K562 (cell line): ENCODE measurements at regions not wholly inside any gene's neighbourhood (a gene's known extent, or its start where the extent isn't known, plus 50 kb on each side); places are given as distances from the start of the nearest gene placed in this dataset.

Source experiments
- CGGBP1 ChIP-seq: fragments of 250-450 bp; sonication (Bioruptor Pico); IDR thresholded peaks from 2 replicates; pipeline ENCODE4 v1.9.0; 2021; ENCODE audit warnings: mild to moderate bottlenecking
- FOXA1 ChIP-seq: fragments of 450-650 bp; IDR thresholded peaks from 2 replicates; pipeline ENCODE4 v1.6.1; 2016; ENCODE audit warnings: mild to moderate bottlenecking, borderline replicate concordance
- FOXJ2 ChIP-seq: fragments of 200-800 bp; sonication (Bioruptor generic); IDR thresholded peaks from 2 replicates; pipeline ENCODE4 v1.6.1; 2016; ENCODE audit warnings: missing genetic modification characterization, missing compliant biosample characterization
- HDGF ChIP-seq: fragments of 450-650 bp; IDR thresholded peaks from 2 replicates; pipeline ENCODE4 v1.6.1; 2016
- HOXB6 ChIP-seq: fragments of 250-450 bp; sonication (Bioruptor Pico); IDR thresholded peaks from 2 replicates; pipeline ENCODE4 v1.5.1; 2022; ENCODE audit warnings: mild to moderate bottlenecking, borderline replicate concordance
- KLF16 ChIP-seq: IDR thresholded peaks from 2 replicates; pipeline ENCODE4 v1.6.1; 2016; ENCODE audit warnings: antibody characterized with exemption
- MAFG ChIP-seq: fragments of 450-650 bp; conservative IDR thresholded peaks from 2 replicates; pipeline ENCODE4 v1.6.1; 2016; ENCODE audit warnings: missing genetic modification characterization, missing compliant biosample characterization
- MLX ChIP-seq, 2 experiments: fragments of 450-650 bp in 1 of 2; sonication (generic) in 1 of 2; formaldehyde crosslinking; conservative IDR thresholded peaks; 2 replicates each; pipeline versions ENCODE4 v1.4.0 to v1.8.1; 2020 to 2022; ENCODE audit warnings: mild to moderate bottlenecking in 1 of 2, missing genetic modification reagents in 1 of 2
- NONO ChIP-seq, 2 experiments: fragments of 200-400 bp in 1 of 2; fragments of 450-650 bp in 1 of 2; formaldehyde crosslinking in 1 of 2; IDR thresholded peaks; 2 replicates each; pipeline ENCODE4 v1.6.1; 2017; ENCODE audit warnings: low read depth in 2 of 2, mild to moderate bottlenecking in 2 of 2, moderate library complexity in 2 of 2, low read length in 1 of 2
- NR4A1 ChIP-seq, 2 experiments: fragments of 250-450 bp in 1 of 2; fragments of 450-650 bp in 1 of 2; sonication (Bioruptor Pico) in 1 of 2; IDR thresholded peaks; 2 replicates each; pipeline versions ENCODE4 v1.4.0 to v1.6.1; 2016 to 2020; ENCODE audit warnings: mild to moderate bottlenecking in 2 of 2, missing compliant biosample characterization in 1 of 2, missing genetic modification characterization in 1 of 2, moderate library complexity in 1 of 2
- POLR2G ChIP-seq: fragments of 200-400 bp; formaldehyde crosslinking; IDR thresholded peaks from 2 replicates; pipeline ENCODE4 v1.6.1; 2017; ENCODE audit warnings: low read depth, mild to moderate bottlenecking, antibody characterized with exemption, low read length, moderate library complexity
- PTRF ChIP-seq: fragments of 450-650 bp; IDR thresholded peaks from 2 replicates; pipeline ENCODE4 v1.6.1; 2016; ENCODE audit warnings: mild to moderate bottlenecking, missing genetic modification characterization, missing compliant biosample characterization
- RBM34 ChIP-seq: fragments of 200-400 bp; formaldehyde crosslinking; IDR thresholded peaks from 2 replicates; pipeline ENCODE4 v1.6.1; 2018; ENCODE audit warnings: low read length, borderline replicate concordance; ENCODE audit not compliant: insufficient read depth
- RUNX1 ChIP-seq: sonication (generic); IDR thresholded peaks from 2 replicates; pipeline ENCODE4 v1.6.1; 2016; ENCODE audit warnings: antibody characterized with exemption, low read depth
- SMAD4 ChIP-seq: fragments of 250-450 bp; sonication (Bioruptor Pico); conservative IDR thresholded peaks from 2 replicates; pipeline ENCODE4 v1.8.0; 2021; ENCODE audit warnings: inconsistent platforms, mild to moderate bottlenecking, moderate library complexity
- TCF7L2 ChIP-seq: fragments of 150-350 bp; IDR thresholded peaks from 2 replicates; pipeline ENCODE4 v1.6.1; 2016; ENCODE audit warnings: low read depth, mild to moderate bottlenecking, low read length, moderate library complexity
- TSHZ1 ChIP-seq: fragments of 250-450 bp; sonication (Bioruptor Pico); IDR thresholded peaks from 2 replicates; pipeline ENCODE4 v1.4.0; 2020; ENCODE audit warnings: mild to moderate bottlenecking, moderate library complexity
- ZNF140 ChIP-seq: fragments of 250-450 bp; sonication (Bioruptor Pico); IDR thresholded peaks from 2 replicates; pipeline ENCODE4 v1.8.0; 2021; ENCODE audit warnings: moderate library complexity, mild to moderate bottlenecking, inconsistent platforms
- ZNF740 ChIP-seq, 3 experiments: fragments of 200-800 bp in 1 of 3; sonication (Bioruptor generic) in 1 of 3; sonication (generic) in 1 of 3; formaldehyde crosslinking in 1 of 3; IDR thresholded peaks; 2 replicates each; pipeline versions ENCODE4 v1.6.1 to v1.8.0; 2016 to 2022; ENCODE audit warnings: mild to moderate bottlenecking in 2 of 3, missing compliant biosample characterization in 2 of 3, missing genetic modification characterization in 2 of 3, missing genetic modification reagents in 1 of 3

GRCh38 chr17:62172492-62173291 lies 107.6 kb upstream of the MED13 start (continued):
- no peak for TF ChIP-seq TSHZ1 (CRISPR knock-in tag)
- no peak; the same call in 1 of the 2 replicates for TF ChIP-seq PTRF (tag)
- TF ChIP-seq ZNF740 (CRISPR knock-in tag; IDR thresholded peaks at IDR 0.05) = peak; percentile 95
- TF ChIP-seq ZNF740 (tag; IDR thresholded peaks at IDR 0.05) = peak; percentile 57 to 86; a peak in 3 of 4 replicates
- TF ChIP-seq NONO (IDR thresholded peaks at IDR 0.05; ENCODE audit: low read depth in 2 of 2, low read length in 1 of 2) = no peak
- peak; percentile 85 for TF ChIP-seq KLF16
- no peak for TF ChIP-seq ZNF140 (CRISPR knock-in tag)
- no peak for TF ChIP-seq RBM34
- no peak for TF ChIP-seq CGGBP1 (CRISPR knock-in tag)
- 0 out of 2 replicates have a peak, but pooled peaks have one; percentile 21 for TF ChIP-seq POLR2G
- no peak for TF ChIP-seq NR4A1 (CRISPR knock-in tag; IDR thresholded peaks at IDR 0.05)
- peak; percentile 55; the same call in 1 of the 2 replicates for TF ChIP-seq NR4A1 (tag; IDR thresholded peaks at IDR 0.05)
- TF ChIP-seq TCF7L2 = no peak
- TF ChIP-seq MLX (CRISPR knock-in tag; conservative IDR thresholded peaks at IDR 0.05) = no peak
- no peak for TF ChIP-seq FOXA1
- no peak for TF ChIP-seq HDGF
- TF ChIP-seq HOXB6 (CRISPR knock-in tag) = no peak
- TF ChIP-seq RUNX1 = no peak
- 0 out of 2 replicates have a peak, but pooled peaks have one; percentile 31 for TF ChIP-seq MAFG
- TF ChIP-seq FOXJ2 (tag) = no peak
- TF ChIP-seq SMAD4 (CRISPR knock-in tag) = peak; percentile 80; the same call in 1 of the 2 replicates
